ENCODE measurements at regions not wholly inside any gene's neighbourhood (a gene's known extent, or its start where the extent isn't known, plus 50 kb on each side); places are given as distances from the start of the nearest gene placed in this dataset.

GRCh38 chr2:217664761-217665160 lies 338.0 kb downstream of the TNS1 start:
- H3K36me3 ChIP-seq (ENCODE audit: control insufficient read depth, insufficient read depth, low read length), result no peaks in the 10 kb centered on the region
- ChIA-PET POLR2A (no interaction called here), CTCF (interaction anchor here (0.6 to 3.3 kb wide), 2 partner anchors 14 to 29 kb away, joined by 3 to 14 read pairs; no protein-coding TSS in a partner anchor)
- H3K4me3 ChIP-seq (ENCODE audit: low read depth, low read length), result no peak overlapping the region
- no peak for DNase-seq (ENCODE audit: low read depth)
- no peak for TF ChIP-seq CTCF (IDR thresholded peaks at IDR 0.05; ENCODE audit: insufficient read depth, low read depth, low read length)
- no peaks in the 10 kb centered on the region for H3K27me3 ChIP-seq (ENCODE audit: control insufficient read depth, insufficient read depth, low read length)

GRCh38 chr2:217662984-217663602 lies 339.7 kb downstream of the TNS1 start:
- CTCF ChIA-PET, result interaction anchor here (0.9 to 3.3 kb wide), 4 partner anchors 9 to 50 kb away, joined by 3 to 14 read pairs (median 6); no protein-coding TSS in a partner anchor

GRCh38 chr2:217661378-217661777 lies 341.4 kb downstream of the TNS1 start:
- no peak for TF ChIP-seq CTCF (IDR thresholded peaks at IDR 0.05; ENCODE audit: insufficient read depth, low read depth, low read length)
- Histone ChIP-seq H3K36me3 (ENCODE audit: control insufficient read depth, insufficient read depth, low read length) (no peaks in the 10 kb centered on the region), H3K4me3 (ENCODE audit: low read depth, low read length) (no peak overlapping the region), H3K27me3 (ENCODE audit: control insufficient read depth, insufficient read depth, low read length) (no peaks in the 10 kb centered on the region)
- DNase-seq (ENCODE audit: low read depth), result no peak
- ChIA-PET POLR2A (no interaction called here), CTCF (interaction anchor here (1.2 to 2.0 kb wide), 2 partner anchors 8 to 52 kb away, joined by 3 to 9 read pairs; no protein-coding TSS in a partner anchor)

More at GRCh38 chr2:217662984-217663602, 339.7 kb downstream of the TNS1 start:
- no peaks in the 10 kb centered on the region for H3K27me3 ChIP-seq (ENCODE audit: control insufficient read depth, insufficient read depth, low read length)
- no peak for DNase-seq (ENCODE audit: low read depth)
- no peak for TF ChIP-seq CTCF (IDR thresholded peaks at IDR 0.05; ENCODE audit: insufficient read depth, low read depth, low read length)
- H3K36me3 ChIP-seq (ENCODE audit: control insufficient read depth, insufficient read depth, low read length), result no peaks in the 10 kb centered on the region
- POLR2A ChIA-PET, result interaction anchor here (0.7 kb wide), 1 partner anchor 47 kb away, joined by 4 read pairs; no protein-coding TSS in a partner anchor
- H3K4me3 ChIP-seq (ENCODE audit: low read depth, low read length), result no peak overlapping the region

GRCh38 chr2:217660423-217660822 lies 342.4 kb downstream of the TNS1 start:
- H3K4me3 ChIP-seq (ENCODE audit: low read depth, low read length), result no peak overlapping the region
- POLR2A ChIA-PET, result no interaction called here
- no peak for TF ChIP-seq CTCF (IDR thresholded peaks at IDR 0.05; ENCODE audit: insufficient read depth, low read depth, low read length)
- H3K27me3 ChIP-seq (ENCODE audit: control insufficient read depth, insufficient read depth, low read length), result no peaks in the 10 kb centered on the region
- CTCF ChIA-PET, result interaction anchor here (0.9 kb wide), 1 partner anchor 96 kb away, joined by 3 read pairs; no protein-coding TSS in a partner anchor
- H3K36me3 ChIP-seq (ENCODE audit: control insufficient read depth, insufficient read depth, low read length), result no peaks in the 10 kb centered on the region
- no peak for DNase-seq (ENCODE audit: low read depth)

GRCh38 chr2:217658806-217659205 lies 344.0 kb downstream of the TNS1 start:
- TF ChIP-seq CTCF (IDR thresholded peaks at IDR 0.05; ENCODE audit: insufficient read depth, low read depth, low read length), result no peak
- CTCF ChIA-PET, result interaction anchor here (0.9 to 1.1 kb wide), 3 partner anchors 8 to 54 kb away, joined by 3 to 4 read pairs (median 3); no protein-coding TSS in a partner anchor
- POLR2A ChIA-PET, result no interaction called here

More at GRCh38 chr2:217658806-217659205, 344.0 kb downstream of the TNS1 start:
- no peaks in the 10 kb centered on the region for H3K36me3 ChIP-seq (ENCODE audit: control insufficient read depth, insufficient read depth, low read length)
- no peak overlapping the region for H3K4me3 ChIP-seq (ENCODE audit: low read depth, low read length)
- no peak for DNase-seq (ENCODE audit: low read depth)
- no peaks in the 10 kb centered on the region for H3K27me3 ChIP-seq (ENCODE audit: control insufficient read depth, insufficient read depth, low read length)

All from BJ (cell line).